IMR-90 (cell line): ENCODE measurements at regions not wholly inside any gene's neighbourhood (a gene's known extent, or its start where the extent isn't known, plus 50 kb on each side); places are given as distances from the start of the nearest gene placed in this dataset.

ENCODE experiments used
- ATAC-seq: fragments of 200-7000 bp; cut with Tn5 transposase; 2 replicates; pipeline ENCODE4 v1.9.1; 2020; ENCODE audit warnings: low read depth, mild to moderate bottlenecking, moderate library complexity
- BruUV-seq: library from RNA; stranded (reverse); fragments of 400-500 nt; replicated peaks from 2 replicates; lab custom pipeline; 2021; lab: Mats Ljungman, UMichigan
- CTCF ChIA-PET: fragments of 300-600 bp; formaldehyde crosslinking; extraction: SDS; loops from one replicate; lab custom pipeline; 2021; ENCODE audit warnings: antibody characterized with exemption; lab: Yijun Ruan, JAX
- POLR2A ChIA-PET: fragments of 300-600 bp; sonication (Branson Sonifier 250); formaldehyde crosslinking; loops from one replicate; lab custom pipeline; 2022; ENCODE audit warnings: antibody characterized with exemption; ENCODE audit not compliant: unreplicated experiment; lab: Charles Lee
- DNase-seq: peaks from one replicate; pipeline ENCODE4 v3.0.0; 2013
- H2AFZ ChIP-seq: replicated peaks from 2 replicates; pipeline ENCODE3; 2013; ENCODE audit warnings: low read length, mild to moderate bottlenecking; ENCODE audit not compliant: poor library complexity
- H2AK5ac ChIP-seq: 2 replicates; pipeline ENCODE4 v1.6.1; 2013; ENCODE audit warnings: low read depth, low read length, inconsistent platforms
- H2AK9ac ChIP-seq: replicated peaks from 2 replicates; pipeline ENCODE3; 2013; ENCODE audit warnings: mild to moderate bottlenecking, low read depth, low read length, moderate library complexity; ENCODE audit not compliant: poor library complexity
- H2BK120ac ChIP-seq: 2 replicates; pipeline ENCODE4 v1.6.1; 2013; ENCODE audit warnings: low read depth, low read length, inconsistent platforms
- H2BK15ac ChIP-seq: 3 replicates; pipeline ENCODE4 v1.6.1; 2013; ENCODE audit warnings: low read depth, low read length, inconsistent platforms
- H2BK20ac ChIP-seq: 2 replicates; pipeline ENCODE4 v1.6.1; 2013; ENCODE audit warnings: low read depth, mild to moderate bottlenecking, inconsistent platforms, low read length, moderate library complexity
- H2BK5ac ChIP-seq: 2 replicates; pipeline ENCODE4 v1.6.1; 2013; ENCODE audit warnings: mild to moderate bottlenecking, low read depth, low read length, inconsistent platforms; ENCODE audit not compliant: poor library complexity, severe bottlenecking
- H3K14ac ChIP-seq: replicated peaks from 2 replicates; pipeline ENCODE4 v1.6.1; 2013; ENCODE audit warnings: low read depth, low read length, inconsistent platforms
- H3K18ac ChIP-seq: 2 replicates; pipeline ENCODE4 v1.6.1; 2013; ENCODE audit warnings: low read depth, low read length, control low read depth
- H3K23ac ChIP-seq: 2 replicates; pipeline ENCODE4 v1.6.1; 2013; ENCODE audit warnings: low read depth, low read length, inconsistent platforms
- H3K27ac ChIP-seq: 2 replicates; pipeline ENCODE4 v1.5.1; 2013; ENCODE audit warnings: mild to moderate bottlenecking, control low read depth, low read length; ENCODE audit not compliant: insufficient read depth
- H3K27me3 ChIP-seq: 2 replicates; pipeline ENCODE4 v1.6.1; 2013; ENCODE audit warnings: low read length; ENCODE audit not compliant: control insufficient read depth, insufficient read depth
- H3K36me3 ChIP-seq: 2 replicates; pipeline ENCODE4 v1.6.1; 2013; ENCODE audit warnings: low read length, mixed read lengths; ENCODE audit not compliant: control insufficient read depth, insufficient read depth
- H3K4ac ChIP-seq: 2 replicates; pipeline ENCODE4 v1.6.1; 2013; ENCODE audit warnings: low read depth, low read length, inconsistent platforms
- H3K4me1 ChIP-seq: 2 replicates; pipeline ENCODE4 v1.6.1; 2013; ENCODE audit warnings: low read length, mixed read lengths; ENCODE audit not compliant: control insufficient read depth, insufficient read depth
- H3K4me2 ChIP-seq: 2 replicates; pipeline ENCODE4 v1.6.1; 2013; ENCODE audit warnings: low read depth, mild to moderate bottlenecking, control low read depth, low read length, moderate library complexity
- H3K4me3 ChIP-seq: 2 replicates; pipeline ENCODE4 v1.5.1; 2013; ENCODE audit warnings: low read depth, mild to moderate bottlenecking, control low read depth, low read length, moderate library complexity; ENCODE audit not compliant: insufficient read depth
- H3K56ac ChIP-seq: 2 replicates; pipeline ENCODE4 v1.6.1; 2013; ENCODE audit warnings: low read length, inconsistent platforms; ENCODE audit not compliant: insufficient read depth; ENCODE audit errors: extremely low read depth
- H3K79me1 ChIP-seq, 2 experiments: 2 replicates each; pipeline ENCODE4 v1.6.1; 2013; ENCODE audit warnings: low read length in 2 of 2, inconsistent platforms in 1 of 2, low read depth in 1 of 2
- H3K9ac ChIP-seq: 2 replicates; pipeline ENCODE4 v1.6.1; 2013; ENCODE audit warnings: low read depth, low read length, control low read depth
- H3K9me1 ChIP-seq: 2 replicates; pipeline ENCODE4 v1.6.1; 2013; ENCODE audit warnings: low read length, inconsistent platforms; ENCODE audit not compliant: insufficient read depth
- H3K9me3 ChIP-seq: 2 replicates; pipeline ENCODE4 v1.6.1; 2013; ENCODE audit warnings: low read length; ENCODE audit not compliant: control insufficient read depth, insufficient read depth
- H4K20me1 ChIP-seq: 2 replicates; pipeline ENCODE4 v1.6.1; 2013; ENCODE audit warnings: low read length, inconsistent platforms; ENCODE audit not compliant: insufficient read depth
- H4K5ac ChIP-seq: 2 replicates; pipeline ENCODE4 v1.6.1; 2013; ENCODE audit warnings: mild to moderate bottlenecking, low read depth, low read length, control low read depth
- H4K8ac ChIP-seq, 2 experiments: 2 replicates each; pipeline ENCODE4 v1.6.1; 2013; ENCODE audit warnings: low read depth in 2 of 2, low read length in 2 of 2, control low read depth in 1 of 2, inconsistent platforms in 1 of 2
- H4K91ac ChIP-seq: 2 replicates; pipeline ENCODE4 v1.6.1; 2013; ENCODE audit warnings: low read depth, low read length, inconsistent platforms; ENCODE audit not compliant: insufficient read depth
- CEBPB ChIP-seq: IDR thresholded peaks from 2 replicates; pipeline ENCODE4 v1.6.1; 2012; ENCODE audit warnings: low read depth, low read length, improper control_type of control experiment
- MAZ ChIP-seq: IDR thresholded peaks from 2 replicates; pipeline ENCODE4 v1.6.1; 2012; ENCODE audit warnings: low read depth, mild to moderate bottlenecking, low read length, improper control_type of control experiment, moderate library complexity, borderline replicate concordance
- MXI1 ChIP-seq: IDR thresholded peaks from 2 replicates; pipeline ENCODE4 v1.6.1; 2012; ENCODE audit warnings: low read depth, mild to moderate bottlenecking, low read length, moderate library complexity, borderline replicate concordance
- NFE2L2 ChIP-seq: fragments of 150-350 bp; IDR thresholded peaks from 2 replicates; pipeline ENCODE4 v1.6.1; 2016; ENCODE audit warnings: low read depth, mild to moderate bottlenecking, low read length
- RAD21 ChIP-seq: IDR thresholded peaks from 2 replicates; pipeline ENCODE4 v1.6.1; 2012; ENCODE audit warnings: low read length, improper control_type of control experiment
- RFX5 ChIP-seq: IDR thresholded peaks from 2 replicates; pipeline ENCODE4 v1.8.0; 2012; ENCODE audit warnings: low read depth, mild to moderate bottlenecking, low read length, moderate library complexity
- WGBS, 2 experiments: methylation state at CpG; one replicate each; pipeline versions ENCODE4 v1.1.5 to v1.1.7; 2013; ENCODE audit warnings: missing lambda C conversion rate in 2 of 2; ENCODE audit not compliant: insufficient read length in 1 of 2; ENCODE audit errors: extremely low coverage in 2 of 2; 5-methylcytosine and 5-hydroxymethylcytosine counted together
- dilution Hi-C: fragments of 300-500 bp; cut with HindIII; formaldehyde crosslinking; loops from one replicate; pipeline ENCODE4 v1.14.3; 2018; ENCODE audit warnings: low sequenced_read_pairs; ENCODE audit not compliant: unreplicated experiment
- in situ Hi-C: fragments of 300-500 bp; cut with MboI; formaldehyde crosslinking; loops from 3 replicates; pipeline ENCODE4 v1.14.3; 2019; ENCODE audit warnings: low sequenced_read_pairs, inconsistent platforms, mixed read lengths
- intact Hi-C: fragments of 100-400 bp; cut with micrococcal nuclease; formaldehyde crosslinking; loops from 2 replicates; pipeline ENCODE4 v1.10.0; 2022

DNA sequence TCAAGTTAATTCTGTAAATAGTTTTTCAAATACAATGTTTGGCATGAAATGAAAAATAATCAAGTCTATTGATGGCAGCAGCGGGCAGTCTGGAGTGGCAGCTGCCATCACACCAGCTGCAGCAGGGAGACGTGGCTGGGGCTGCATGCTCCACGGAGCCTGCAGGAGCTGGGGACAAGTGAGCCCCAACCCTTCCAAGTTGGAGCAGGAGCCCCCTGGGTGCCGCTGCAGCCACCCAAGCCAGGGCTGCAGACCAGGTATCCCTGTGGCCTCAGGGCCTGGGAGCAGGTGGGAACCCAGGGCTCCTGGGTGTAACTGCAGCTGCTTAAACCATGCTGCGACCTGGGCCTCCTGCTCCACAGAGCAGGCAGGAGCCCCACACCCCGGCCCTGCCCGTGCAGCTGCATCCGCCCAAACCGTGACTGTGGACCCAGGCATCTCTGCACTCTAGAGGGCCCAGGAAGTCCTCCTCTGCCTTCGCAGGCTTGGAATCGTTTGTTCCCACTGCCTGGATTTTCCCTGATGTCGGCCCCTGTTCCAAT, 257.4 kb downstream of the PLOD2 start:
- H3K4ac ChIP-seq, result no peak overlapping the region
- no TSS peak for BruUV-seq
- no peaks in the 10 kb centered on the region for H3K27me3 ChIP-seq
- H3K23ac ChIP-seq, result no peak overlapping the region
- no peak overlapping the region for H4K91ac ChIP-seq
- no peak overlapping the region for H3K9ac ChIP-seq
- no peak overlapping the region for H2BK20ac ChIP-seq
- H3K18ac ChIP-seq, result no peak overlapping the region
- no peak overlapping the region for H2BK5ac ChIP-seq
- H2AFZ ChIP-seq, result no peak overlapping the region
- no peaks in the 10 kb centered on the region for H3K9me3 ChIP-seq
- ATAC-seq, result no peak
- H3K27ac ChIP-seq, result no peak overlapping the region
- H3K14ac ChIP-seq, result no peak overlapping the region
- no peak overlapping the region for H4K8ac ChIP-seq
- no peak overlapping the region for H4K5ac ChIP-seq
- intact Hi-C loops, result no loop called here
- H2BK120ac ChIP-seq, result no peak overlapping the region
- no peak for DNase-seq
- H3K9me1 ChIP-seq, result no peaks in the 10 kb centered on the region
- H3K36me3 ChIP-seq, result no peaks in the 10 kb centered on the region
- H3K4me2 ChIP-seq, result no peak overlapping the region
- dilution Hi-C loops, result no loop called here
- no peaks in the 10 kb centered on the region for H4K20me1 ChIP-seq
- H2BK15ac ChIP-seq, result no peak overlapping the region
- ChIA-PET CTCF (no interaction called here), POLR2A (no interaction called here)
- H3K4me3 ChIP-seq, result no peak overlapping the region
- H3K56ac ChIP-seq, result no peak overlapping the region
- no peak overlapping the region for H2AK9ac ChIP-seq
- TF ChIP-seq RAD21 (no peak), MXI1 (no peak), RFX5 (no peak), CEBPB (no peak), NFE2L2 (no peak), MAZ (no peak)
- H2AK5ac ChIP-seq, result no peak overlapping the region
- no peaks in the 10 kb centered on the region for H3K4me1 ChIP-seq
- in situ Hi-C loops, result no loop called here
- H3K79me1 ChIP-seq, result no peaks in the 10 kb centered on the region
- WGBS, 2 experiments, result 97% methylated on average over 6 of the region's 12 CpGs; no CpG with 5 or more reads in 1 of the 2 experiments
